ENCODE measurements at regions not wholly inside any gene's neighbourhood (a gene's known extent, or its start where the extent isn't known, plus 50 kb on each side); places are given as distances from the start of the nearest gene placed in this dataset.
"Not testable (repeated sequence)": the region's sequence is repeated elsewhere in the genome, so short reads cannot be mapped to it uniquely, and the experiment has no call there.

DNA sequence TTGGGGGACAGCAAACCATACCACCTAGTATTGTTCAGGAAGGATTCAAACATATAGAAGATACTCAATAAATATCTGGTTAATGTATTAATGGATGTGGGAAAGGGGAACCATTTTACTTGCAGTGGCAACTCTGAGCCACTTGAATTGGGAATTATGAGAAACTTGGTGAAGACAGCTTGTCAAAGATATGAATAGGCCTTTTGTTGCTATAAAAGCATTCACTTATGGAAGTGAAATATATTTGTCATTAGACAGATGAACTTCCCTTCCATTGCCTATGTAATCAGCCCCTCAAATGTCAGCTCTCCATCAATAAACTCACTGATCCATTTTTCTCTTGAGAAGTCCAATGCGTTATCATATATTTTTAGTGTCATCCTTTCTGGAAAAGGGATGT is 56.1 kb downstream of the GPR85 start:
- H3K4me3 ChIP-seq (ENCODE audit: low read depth, low read length) = no peak overlapping the region
- TF ChIP-seq, protein P1, sequence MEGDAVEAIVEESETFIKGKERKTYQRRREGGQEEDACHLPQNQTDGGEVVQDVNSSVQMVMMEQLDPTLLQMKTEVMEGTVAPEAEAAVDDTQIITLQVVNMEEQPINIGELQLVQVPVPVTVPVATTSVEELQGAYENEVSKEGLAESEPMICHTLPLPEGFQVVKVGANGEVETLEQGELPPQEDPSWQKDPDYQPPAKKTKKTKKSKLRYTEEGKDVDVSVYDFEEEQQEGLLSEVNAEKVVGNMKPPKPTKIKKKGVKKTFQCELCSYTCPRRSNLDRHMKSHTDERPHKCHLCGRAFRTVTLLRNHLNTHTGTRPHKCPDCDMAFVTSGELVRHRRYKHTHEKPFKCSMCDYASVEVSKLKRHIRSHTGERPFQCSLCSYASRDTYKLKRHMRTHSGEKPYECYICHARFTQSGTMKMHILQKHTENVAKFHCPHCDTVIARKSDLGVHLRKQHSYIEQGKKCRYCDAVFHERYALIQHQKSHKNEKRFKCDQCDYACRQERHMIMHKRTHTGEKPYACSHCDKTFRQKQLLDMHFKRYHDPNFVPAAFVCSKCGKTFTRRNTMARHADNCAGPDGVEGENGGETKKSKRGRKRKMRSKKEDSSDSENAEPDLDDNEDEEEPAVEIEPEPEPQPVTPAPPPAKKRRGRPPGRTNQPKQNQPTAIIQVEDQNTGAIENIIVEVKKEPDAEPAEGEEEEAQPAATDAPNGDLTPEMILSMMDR (IDR thresholded peaks at IDR 0.05; ENCODE audit: insufficient read depth, low read depth, low read length, missing control alignments) = no peak
- no peak for DNase-seq (ENCODE audit: low read depth)

- TF ChIP-seq, protein P1 (IDR thresholded peaks at IDR 0.05; ENCODE audit: insufficient read depth, low read depth, low read length, missing control alignments) = no peak
- DNase-seq (ENCODE audit: low read depth) = no peak
- no peak overlapping the region for H3K4me3 ChIP-seq (ENCODE audit: low read depth, low read length)
Observed at GRCh38 chr7:113026941-113027340, 59.7 kb downstream of the GPR85 start.

DNA sequence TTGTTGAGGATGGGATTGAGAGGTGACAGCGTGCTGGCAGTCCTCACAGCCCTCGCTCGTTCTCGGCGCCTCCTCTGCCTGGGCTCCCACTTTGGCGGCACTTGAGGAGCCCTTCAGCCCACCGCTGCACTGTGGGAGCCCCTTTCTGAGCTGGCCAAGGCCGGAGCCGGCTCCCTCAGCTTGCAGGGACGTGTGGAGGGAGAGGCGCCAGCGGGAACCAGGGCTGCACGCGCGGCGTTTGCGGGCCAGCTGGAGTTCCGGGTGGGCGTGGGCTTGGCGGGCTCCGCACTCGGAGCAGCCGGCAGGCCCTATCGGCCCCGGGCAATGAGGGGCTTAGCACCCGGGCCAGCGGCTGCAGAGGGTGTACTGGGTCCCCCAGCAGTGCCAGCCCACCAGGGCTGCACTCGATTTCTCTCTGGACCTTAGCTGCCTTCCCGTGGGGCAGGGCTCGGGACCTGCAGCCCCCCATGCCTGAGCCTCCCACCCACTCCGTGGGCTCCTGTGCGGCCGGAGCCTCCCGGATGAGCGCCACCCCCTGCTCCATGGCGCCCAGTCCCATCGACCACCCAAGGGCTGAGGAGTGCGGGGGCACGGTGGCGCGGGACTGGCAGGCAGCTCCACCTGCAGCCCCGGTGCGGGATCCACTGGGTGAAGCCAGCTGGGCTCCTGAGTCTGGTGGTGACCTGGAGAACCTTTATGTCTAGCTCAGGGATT is 69.3 kb downstream of the GPR85 start:
- not testable (repeated sequence) for H3K4me3 ChIP-seq (ENCODE audit: low read depth, low read length); DNase-seq (ENCODE audit: low read depth)

DNA sequence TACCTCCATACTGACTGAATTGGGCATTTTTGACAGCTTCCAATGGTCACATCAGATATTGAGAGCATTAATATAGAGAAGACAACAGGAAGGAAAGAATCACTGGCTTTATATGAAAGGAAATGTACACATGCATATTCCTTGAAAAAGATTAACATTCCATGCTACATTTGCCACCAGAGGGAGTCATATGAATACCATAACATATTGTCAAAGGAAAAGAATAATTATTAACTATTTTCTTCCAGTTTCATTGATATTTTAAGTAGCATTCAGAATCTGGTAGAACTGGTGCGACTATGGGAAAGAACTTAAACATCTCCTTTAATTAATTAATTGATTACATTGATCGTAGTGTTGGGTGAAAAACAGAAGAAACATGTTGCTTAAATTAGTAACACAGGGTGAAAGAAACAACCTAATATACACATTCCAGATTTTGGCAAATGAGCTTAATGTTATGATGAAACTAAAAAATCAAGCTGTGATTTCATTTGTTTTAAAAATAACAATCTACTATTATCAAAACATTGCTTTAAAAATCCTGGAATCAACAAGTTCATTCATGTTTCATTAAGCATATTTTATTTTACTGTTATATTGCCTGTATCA is 71.5 kb downstream of the GPR85 start:
- no peak overlapping the region for H3K4me3 ChIP-seq (ENCODE audit: low read depth, low read length)
- TF ChIP-seq, protein P1 (IDR thresholded peaks at IDR 0.05; ENCODE audit: insufficient read depth, low read depth, low read length, missing control alignments) = no peak
- peak; percentile 1 for DNase-seq (ENCODE audit: low read depth)

DNA sequence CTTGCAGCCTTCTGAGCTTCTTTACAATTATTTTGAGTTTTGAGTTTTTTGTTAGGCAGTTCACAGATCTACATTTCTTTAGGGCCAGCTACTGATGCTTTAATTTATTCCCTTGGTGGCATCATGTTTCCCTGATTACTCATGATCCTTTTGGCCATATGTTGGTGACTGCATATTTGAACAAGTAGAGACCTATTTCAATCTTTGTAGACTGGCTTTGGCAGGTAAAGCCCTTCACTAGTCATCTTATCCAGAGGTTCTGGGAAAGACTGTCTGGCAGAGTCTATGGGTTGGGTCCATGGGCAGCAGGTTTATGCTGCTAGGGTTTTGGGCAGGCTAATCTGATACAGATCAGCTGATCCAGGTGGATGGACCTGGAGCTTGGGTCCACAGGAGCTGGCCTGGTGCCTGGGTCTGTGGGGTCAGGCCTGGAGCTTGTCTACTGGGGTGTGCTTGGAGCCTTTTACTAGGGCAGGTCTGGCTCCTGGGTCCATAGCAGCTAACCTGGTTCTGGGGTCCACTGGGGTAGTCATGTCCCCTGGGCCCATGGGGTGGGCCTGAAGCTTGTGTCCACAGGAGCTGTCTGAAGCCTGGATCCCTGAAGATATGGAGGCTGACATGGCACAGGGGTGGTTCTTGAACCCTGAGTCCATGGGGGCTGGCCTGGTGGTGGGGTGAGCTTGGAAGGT is 72.7 kb downstream of the GPR85 start:
- no peak for DNase-seq (ENCODE audit: low read depth)
- TF ChIP-seq, protein P1 (IDR thresholded peaks at IDR 0.05; ENCODE audit: insufficient read depth, low read depth, low read length, missing control alignments) = no peak
- H3K4me3 ChIP-seq (ENCODE audit: low read depth, low read length) = no peak overlapping the region

DNA sequence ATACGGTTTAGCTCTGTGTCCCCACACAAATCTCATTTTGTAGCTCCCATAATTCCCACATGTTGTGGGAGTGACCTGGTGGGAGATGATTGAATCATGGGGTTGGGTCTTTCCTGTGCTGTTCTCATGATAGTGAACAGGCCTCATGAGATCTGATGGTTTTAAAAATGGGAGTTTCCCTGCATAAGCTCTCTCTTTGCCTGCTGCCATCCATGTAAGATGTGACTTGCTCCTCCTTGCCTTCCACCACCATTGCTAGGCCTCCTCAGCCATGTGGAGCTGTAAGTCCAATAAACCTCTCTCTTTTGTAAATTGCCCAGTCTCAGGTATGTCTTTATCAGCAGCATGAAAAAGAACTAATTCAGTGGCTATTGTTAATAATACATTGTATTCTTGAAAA is 73.8 kb downstream of the GPR85 start:
- DNase-seq (ENCODE audit: low read depth); H3K4me3 ChIP-seq (ENCODE audit: low read depth, low read length): not testable (repeated sequence)

- no peak for DNase-seq (ENCODE audit: low read depth)
- TF ChIP-seq, protein P1 (IDR thresholded peaks at IDR 0.05; ENCODE audit: insufficient read depth, low read depth, low read length, missing control alignments) = no peak
- H3K4me3 ChIP-seq (ENCODE audit: low read depth, low read length) = no peak overlapping the region
Observed at GRCh38 chr7:113010377-113010776, 76.2 kb downstream of the GPR85 start.
